ENCODE measurements at regions not wholly inside any gene's neighbourhood (a gene's known extent, or its start where the extent isn't known, plus 50 kb on each side); places are given as distances from the start of the nearest gene placed in this dataset.
"Not testable (repeated sequence)": the region's sequence is repeated elsewhere in the genome, so short reads cannot be mapped to it uniquely, and the experiment has no call there.

GRCh38 chr4:38469410-38469809 is 194.6 kb upstream of the KLF3 start:
- Mint-ChIP-seq H3K27ac (no peak overlapping the region), H3K36me3 (ENCODE audit: low read depth) (peaks cover 8% of the 10 kb centered on the region), H3K9me3 (peaks cover 6% of the 10 kb centered on the region), H3K4me1 (ENCODE audit: low read depth) (peaks cover 6% of the 10 kb centered on the region), H3K4me3 (no peak overlapping the region), H3K27me3 (no peaks in the 10 kb centered on the region)
- POLR2A ChIA-PET: no interaction called here
- TF ChIP-seq, protein P1, sequence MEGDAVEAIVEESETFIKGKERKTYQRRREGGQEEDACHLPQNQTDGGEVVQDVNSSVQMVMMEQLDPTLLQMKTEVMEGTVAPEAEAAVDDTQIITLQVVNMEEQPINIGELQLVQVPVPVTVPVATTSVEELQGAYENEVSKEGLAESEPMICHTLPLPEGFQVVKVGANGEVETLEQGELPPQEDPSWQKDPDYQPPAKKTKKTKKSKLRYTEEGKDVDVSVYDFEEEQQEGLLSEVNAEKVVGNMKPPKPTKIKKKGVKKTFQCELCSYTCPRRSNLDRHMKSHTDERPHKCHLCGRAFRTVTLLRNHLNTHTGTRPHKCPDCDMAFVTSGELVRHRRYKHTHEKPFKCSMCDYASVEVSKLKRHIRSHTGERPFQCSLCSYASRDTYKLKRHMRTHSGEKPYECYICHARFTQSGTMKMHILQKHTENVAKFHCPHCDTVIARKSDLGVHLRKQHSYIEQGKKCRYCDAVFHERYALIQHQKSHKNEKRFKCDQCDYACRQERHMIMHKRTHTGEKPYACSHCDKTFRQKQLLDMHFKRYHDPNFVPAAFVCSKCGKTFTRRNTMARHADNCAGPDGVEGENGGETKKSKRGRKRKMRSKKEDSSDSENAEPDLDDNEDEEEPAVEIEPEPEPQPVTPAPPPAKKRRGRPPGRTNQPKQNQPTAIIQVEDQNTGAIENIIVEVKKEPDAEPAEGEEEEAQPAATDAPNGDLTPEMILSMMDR (IDR thresholded peaks at IDR 0.05): no peak
- intact Hi-C loops (cut with micrococcal nuclease): no loop called here
- ATAC-seq (peak; percentile 65), DNase-seq (no peak)
- CTCF ChIA-PET: interaction anchor here (1.1 to 1.6 kb wide), 2 partner anchors 8 to 24 kb away, joined by 3 read pairs; no protein-coding TSS in a partner anchor

DNA sequence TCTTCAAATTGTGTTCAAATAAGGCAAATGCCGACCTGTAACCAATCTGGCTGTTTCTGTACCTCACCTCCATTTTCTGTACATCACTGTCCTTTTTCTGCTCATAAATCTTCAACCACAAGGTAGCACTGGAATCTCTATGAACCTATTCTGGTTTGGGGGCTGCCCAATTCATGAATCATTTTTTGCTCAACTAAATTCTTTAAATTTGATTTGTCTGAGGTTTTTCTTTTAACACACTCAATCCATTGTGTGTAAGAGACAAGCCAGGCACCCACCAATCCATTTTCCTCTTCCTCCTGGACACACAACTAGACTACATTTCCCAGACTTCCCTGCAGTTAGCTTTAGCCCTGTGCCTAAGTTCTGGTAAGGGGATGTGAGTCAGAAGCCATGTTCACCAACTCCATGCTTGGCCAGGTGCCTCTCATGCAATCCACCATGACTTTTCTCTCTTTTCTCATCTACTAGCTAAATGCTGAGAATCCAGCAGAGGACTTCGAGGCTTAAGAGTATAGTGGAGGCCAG is 193.2 kb upstream of the KLF3 start:
- Mint-ChIP-seq H3K9me3 (peaks cover 6% of the 10 kb centered on the region), H3K36me3 (ENCODE audit: low read depth) (peaks cover 8% of the 10 kb centered on the region), H3K4me3 (no peak overlapping the region), H3K27me3 (no peaks in the 10 kb centered on the region), H3K27ac (no peak overlapping the region), H3K4me1 (ENCODE audit: low read depth) (no peaks in the 10 kb centered on the region)
- DNase-seq (no peak), ATAC-seq (no peak)
- POLR2A ChIA-PET: interaction anchor here (0.7 kb wide), 1 partner anchor 869 kb away, joined by 3 read pairs; no protein-coding TSS in a partner anchor
- TF ChIP-seq, protein P1 (IDR thresholded peaks at IDR 0.05): no peak
- CTCF ChIA-PET: interaction anchor here (0.8 to 1.6 kb wide), 2 partner anchors 10 to 151 kb away, joined by 3 read pairs; no protein-coding TSS in a partner anchor
- intact Hi-C loops (cut with micrococcal nuclease): no loop called here

- TF ChIP-seq, protein P1 (IDR thresholded peaks at IDR 0.05): no peak
- CTCF ChIA-PET: no interaction called here
- Mint-ChIP-seq H3K9me3 (peaks cover 3% of the 10 kb centered on the region), H3K36me3 (ENCODE audit: low read depth) (no peaks in the 10 kb centered on the region), H3K4me1 (ENCODE audit: low read depth) (peaks cover 12% of the 10 kb centered on the region), H3K27ac (no peak overlapping the region), H3K27me3 (no peaks in the 10 kb centered on the region), H3K4me3 (no peak overlapping the region)
- POLR2A ChIA-PET: interaction anchor here (0.6 kb wide), 3 partner anchors 20 to 439 kb away, joined by 3 read pairs; no protein-coding TSS in a partner anchor
- ATAC-seq: no peak
- intact Hi-C loops (cut with micrococcal nuclease): no loop called here
- DNase-seq: no peak
Measured at GRCh38 chr4:38482696-38483095, 181.3 kb upstream of the KLF3 start.

DNA sequence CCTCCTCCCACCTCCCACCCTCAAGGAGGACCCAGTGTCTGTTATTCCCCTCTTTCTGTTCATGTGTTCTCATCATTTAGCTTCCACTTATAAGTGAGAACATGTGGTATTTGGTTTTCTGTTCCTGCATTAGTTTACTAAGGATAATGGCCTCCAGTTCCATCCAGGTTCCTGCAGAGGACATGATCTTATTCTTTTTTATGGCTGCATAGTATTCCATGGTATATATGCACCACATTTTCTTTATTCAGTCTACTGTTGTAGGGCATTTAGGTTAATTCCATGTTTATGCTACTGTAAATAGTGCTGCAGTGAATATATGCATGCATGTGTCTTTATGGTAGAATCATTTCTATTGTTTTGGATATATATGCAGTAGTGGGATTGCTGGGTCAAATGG is 180.4 kb upstream of the KLF3 start:
- DNase-seq; H3K9me3 Mint-ChIP-seq; POLR2A ChIA-PET; ATAC-seq; CTCF ChIA-PET; H3K27me3 Mint-ChIP-seq; H3K36me3 Mint-ChIP-seq (ENCODE audit: low read depth); intact Hi-C loops (cut with micrococcal nuclease); H3K4me3 Mint-ChIP-seq; H3K27ac Mint-ChIP-seq: not testable (repeated sequence)
- peaks cover 12% of the 10 kb centered on the region for H3K4me1 Mint-ChIP-seq (ENCODE audit: low read depth)

GRCh38 chr4:38489011-38489861 is 174.8 kb upstream of the KLF3 start:
- Mint-ChIP-seq H3K27ac (peak overlapping the region; percentile 65), H3K36me3 (ENCODE audit: low read depth) (no peaks in the 10 kb centered on the region), H3K4me1 (ENCODE audit: low read depth) (peaks cover 36% of the 10 kb centered on the region), H3K27me3 (no peaks in the 10 kb centered on the region), H3K9me3 (no peaks in the 10 kb centered on the region), H3K4me3 (peak overlapping the region; percentile 25)
- ATAC-seq (no peak), DNase-seq (no peak)
- TF ChIP-seq, protein P1 (IDR thresholded peaks at IDR 0.05): no peak
- ChIA-PET POLR2A (no interaction called here), CTCF (interaction anchor here (0.9 to 2.2 kb wide), 3 partner anchors 11 to 186 kb away, joined by 3 to 7 read pairs (median 3); no protein-coding TSS in a partner anchor)
- intact Hi-C loops (cut with micrococcal nuclease): no loop called here

Data from activated CD8-positive, alpha-beta T cell treated with anti-CD3 and anti-CD28 coated beads for 36 hours (primary cell).